Keratinocyte (primary cell): ENCODE measurements at regions not wholly inside any gene's neighbourhood (a gene's known extent, or its start where the extent isn't known, plus 50 kb on each side); places are given as distances from the start of the nearest gene placed in this dataset.
"Not testable (repeated sequence)": the region's sequence is repeated elsewhere in the genome, so short reads cannot be mapped to it uniquely, and the experiment has no call there.

Experiments used
- CTCF ChIP-seq, 3 experiments: IDR thresholded peaks in 1 of 3; conservative IDR thresholded peaks in 1 of 3; optimal IDR thresholded peaks in 1 of 3; 2 replicates in 2 of 3; 3 replicates in 1 of 3; pipeline versions ENCODE3 to v1.5.1; 2011; ENCODE audit warnings: low read length in 3 of 3, mild to moderate bottlenecking in 3 of 3, moderate library complexity in 2 of 3, control low read depth in 1 of 3, inconsistent platforms in 1 of 3; ENCODE audit not compliant: insufficient read depth in 2 of 3; ENCODE audit errors: extremely low read depth in 1 of 3
- EZH2 ChIP-seq: IDR thresholded peaks from one replicate; pipeline ENCODE4 v1.6.1; 2012; ENCODE audit warnings: inconsistent platforms, mild to moderate bottlenecking, low read length, moderate library complexity

- TF ChIP-seq CTCF (optimal IDR thresholded peaks at IDR 0.05 in 1 of 3, IDR thresholded peaks at IDR 0.05 in 1 of 3, conservative IDR thresholded peaks at IDR 0.05 in 1 of 3; ENCODE audit: extremely low read depth in 1 of 3, insufficient read depth in 2 of 3, low read length in 3 of 3); EZH2: not testable (repeated sequence)
Measured at GRCh38 chr16:59612910-59613620, 878.9 kb upstream of the GOT2 start.
